ENCODE measurements at regions not wholly inside any gene's neighbourhood (a gene's known extent, or its start where the extent isn't known, plus 50 kb on each side); places are given as distances from the start of the nearest gene placed in this dataset.

DNA sequence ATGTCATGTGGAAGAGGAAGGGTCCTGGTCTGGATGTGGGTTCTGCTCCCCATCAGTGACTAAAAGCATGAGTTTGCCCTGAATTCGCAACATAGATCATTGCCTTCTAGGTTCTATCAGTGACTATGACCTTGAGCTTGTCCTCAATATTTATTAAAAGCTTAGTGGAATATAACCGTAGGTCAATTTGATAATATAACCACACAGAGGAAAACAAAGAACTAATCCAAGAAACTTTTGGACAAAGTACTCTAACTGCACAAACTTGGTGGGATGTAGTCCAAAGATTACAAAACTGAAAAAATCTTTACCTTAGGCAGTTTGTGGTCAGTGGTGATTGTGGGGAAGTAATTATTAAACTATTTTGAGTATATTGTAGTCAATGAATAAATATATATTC lies 152.9 kb downstream of the CYP26A1 start:
- no peak overlapping the region for H3K4me2 ChIP-seq (ENCODE audit: low read depth, low read length)
- no peak overlapping the region for H3K27ac ChIP-seq (ENCODE audit: insufficient read depth, low read length)
- intact Hi-C loops (cut with micrococcal nuclease) = no loop called here
- H3K56ac ChIP-seq (ENCODE audit: extremely low read depth, insufficient read depth, low read length) = no peak overlapping the region
- no peak overlapping the region for H3K14ac ChIP-seq (replicated peaks; ENCODE audit: low read depth, low read length)
- no peaks in the 10 kb centered on the region for H4K20me1 ChIP-seq (ENCODE audit: insufficient read depth, low read length)
- CTCF ChIA-PET = no interaction called here
- POLR2A ChIA-PET (ENCODE audit: unreplicated experiment) = no interaction called here
- dilution Hi-C loops (cut with HindIII; ENCODE audit: low sequenced_read_pairs, unreplicated experiment) = no loop called here
- TF ChIP-seq, protein P1, sequence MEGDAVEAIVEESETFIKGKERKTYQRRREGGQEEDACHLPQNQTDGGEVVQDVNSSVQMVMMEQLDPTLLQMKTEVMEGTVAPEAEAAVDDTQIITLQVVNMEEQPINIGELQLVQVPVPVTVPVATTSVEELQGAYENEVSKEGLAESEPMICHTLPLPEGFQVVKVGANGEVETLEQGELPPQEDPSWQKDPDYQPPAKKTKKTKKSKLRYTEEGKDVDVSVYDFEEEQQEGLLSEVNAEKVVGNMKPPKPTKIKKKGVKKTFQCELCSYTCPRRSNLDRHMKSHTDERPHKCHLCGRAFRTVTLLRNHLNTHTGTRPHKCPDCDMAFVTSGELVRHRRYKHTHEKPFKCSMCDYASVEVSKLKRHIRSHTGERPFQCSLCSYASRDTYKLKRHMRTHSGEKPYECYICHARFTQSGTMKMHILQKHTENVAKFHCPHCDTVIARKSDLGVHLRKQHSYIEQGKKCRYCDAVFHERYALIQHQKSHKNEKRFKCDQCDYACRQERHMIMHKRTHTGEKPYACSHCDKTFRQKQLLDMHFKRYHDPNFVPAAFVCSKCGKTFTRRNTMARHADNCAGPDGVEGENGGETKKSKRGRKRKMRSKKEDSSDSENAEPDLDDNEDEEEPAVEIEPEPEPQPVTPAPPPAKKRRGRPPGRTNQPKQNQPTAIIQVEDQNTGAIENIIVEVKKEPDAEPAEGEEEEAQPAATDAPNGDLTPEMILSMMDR (conservative IDR thresholded peaks at IDR 0.05; ENCODE audit: low read depth, low read length) = no peak
- TF ChIP-seq MAZ (IDR thresholded peaks at IDR 0.05; ENCODE audit: borderline replicate concordance, low read depth, low read length) (no peak), SMC3 (IDR thresholded peaks at IDR 0.05; ENCODE audit: low read depth, low read length) (no peak), RCOR1 (IDR thresholded peaks at IDR 0.05; ENCODE audit: insufficient replicate concordance, low read length) (no peak), RFX5 (IDR thresholded peaks at IDR 0.05; ENCODE audit: low read depth, low read length) (no peak), NFE2L2 (IDR thresholded peaks at IDR 0.05; ENCODE audit: low read depth, low read length) (no peak), POLR2A (IDR thresholded peaks at IDR 0.05; ENCODE audit: low read depth, low read length) (no peak), MXI1 (IDR thresholded peaks at IDR 0.05; ENCODE audit: borderline replicate concordance, low read depth, low read length) (no peak), CHD1 (IDR thresholded peaks at IDR 0.05; ENCODE audit: low read depth, low read length) (no peak), MAFK (IDR thresholded peaks at IDR 0.05; ENCODE audit: low read depth, low read length) (no peak), BHLHE40 (IDR thresholded peaks at IDR 0.05; ENCODE audit: low read depth, low read length) (no peak), FOS (IDR thresholded peaks at IDR 0.05; ENCODE audit: low read depth, low read length) (no peak), RAD21 (IDR thresholded peaks at IDR 0.05; ENCODE audit: low read length) (no peak), CEBPB (IDR thresholded peaks at IDR 0.05; ENCODE audit: low read depth, low read length) (no peak)
- TF ChIP-seq, protein P2, sequence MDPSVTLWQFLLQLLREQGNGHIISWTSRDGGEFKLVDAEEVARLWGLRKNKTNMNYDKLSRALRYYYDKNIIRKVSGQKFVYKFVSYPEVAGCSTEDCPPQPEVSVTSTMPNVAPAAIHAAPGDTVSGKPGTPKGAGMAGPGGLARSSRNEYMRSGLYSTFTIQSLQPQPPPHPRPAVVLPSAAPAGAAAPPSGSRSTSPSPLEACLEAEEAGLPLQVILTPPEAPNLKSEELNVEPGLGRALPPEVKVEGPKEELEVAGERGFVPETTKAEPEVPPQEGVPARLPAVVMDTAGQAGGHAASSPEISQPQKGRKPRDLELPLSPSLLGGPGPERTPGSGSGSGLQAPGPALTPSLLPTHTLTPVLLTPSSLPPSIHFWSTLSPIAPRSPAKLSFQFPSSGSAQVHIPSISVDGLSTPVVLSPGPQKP (IDR thresholded peaks at IDR 0.05; ENCODE audit: borderline replicate concordance, low read depth, low read length) = no peak
- TF ChIP-seq, protein P3, sequence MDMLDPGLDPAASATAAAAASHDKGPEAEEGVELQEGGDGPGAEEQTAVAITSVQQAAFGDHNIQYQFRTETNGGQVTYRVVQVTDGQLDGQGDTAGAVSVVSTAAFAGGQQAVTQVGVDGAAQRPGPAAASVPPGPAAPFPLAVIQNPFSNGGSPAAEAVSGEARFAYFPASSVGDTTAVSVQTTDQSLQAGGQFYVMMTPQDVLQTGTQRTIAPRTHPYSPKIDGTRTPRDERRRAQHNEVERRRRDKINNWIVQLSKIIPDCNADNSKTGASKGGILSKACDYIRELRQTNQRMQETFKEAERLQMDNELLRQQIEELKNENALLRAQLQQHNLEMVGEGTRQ (IDR thresholded peaks at IDR 0.05; ENCODE audit: low read depth, low read length) = no peak
- no peak overlapping the region for H4K91ac ChIP-seq (ENCODE audit: insufficient read depth, low read depth, low read length)
- no peaks in the 10 kb centered on the region for H3K79me1 ChIP-seq (ENCODE audit: low read depth in 1 of 2, low read length in 2 of 2)
- no TSS peak for BruUV-seq (replicated peaks)
- no peak overlapping the region for H2BK5ac ChIP-seq (ENCODE audit: low read depth, low read length, poor library complexity, severe bottlenecking)
- no peak overlapping the region for H4K5ac ChIP-seq (ENCODE audit: low read depth, low read length)
- H3K4me3 ChIP-seq (ENCODE audit: insufficient read depth, low read depth, low read length) = no peak overlapping the region
- no peaks in the 10 kb centered on the region for H3K9me1 ChIP-seq (ENCODE audit: insufficient read depth, low read length)
- H4K8ac ChIP-seq (ENCODE audit: low read depth in 2 of 2, low read length in 2 of 2) = no peak overlapping the region
- no peak for ATAC-seq (ENCODE audit: low read depth)
- H3K18ac ChIP-seq (ENCODE audit: low read depth, low read length) = no peak overlapping the region
- H2AK5ac ChIP-seq (ENCODE audit: low read depth, low read length) = no peak overlapping the region
- H3K27me3 ChIP-seq (ENCODE audit: control insufficient read depth, insufficient read depth, low read length) = peaks cover 17% of the 10 kb centered on the region
- no peak overlapping the region for H3K9ac ChIP-seq (ENCODE audit: low read depth, low read length)
- in situ Hi-C loops (cut with MboI; ENCODE audit: low sequenced_read_pairs) = no loop called here
- no peak overlapping the region for H2BK15ac ChIP-seq (ENCODE audit: low read depth, low read length)
- H2AFZ ChIP-seq (replicated peaks; ENCODE audit: low read length, poor library complexity) = no peak overlapping the region
- DNase-seq = no peak
- H2AK9ac ChIP-seq (replicated peaks; ENCODE audit: low read depth, low read length, poor library complexity) = no peak overlapping the region
- no peaks in the 10 kb centered on the region for H3K9me3 ChIP-seq (ENCODE audit: control insufficient read depth, insufficient read depth, low read length)
- no peak overlapping the region for H2BK120ac ChIP-seq (ENCODE audit: low read depth, low read length)
- H3K23ac ChIP-seq (ENCODE audit: low read depth, low read length) = no peak overlapping the region
- no peaks in the 10 kb centered on the region for H3K4me1 ChIP-seq (ENCODE audit: control insufficient read depth, insufficient read depth, low read length)
- H3K36me3 ChIP-seq (ENCODE audit: control insufficient read depth, insufficient read depth, low read length) = no peaks in the 10 kb centered on the region
- H2BK20ac ChIP-seq (ENCODE audit: low read depth, low read length) = no peak overlapping the region
- WGBS, 2 experiments (ENCODE audit: extremely low coverage in 2 of 2, insufficient read length in 1 of 2) = no CpG with 5 or more reads among the region's 2 CpGs
- H3K4ac ChIP-seq (ENCODE audit: low read depth, low read length) = no peak overlapping the region

Data from IMR-90 (cell line).